Endothelial cell of umbilical vein (primary cell): ENCODE measurements at regions not wholly inside any gene's neighbourhood (a gene's known extent, or its start where the extent isn't known, plus 50 kb on each side); places are given as distances from the start of the nearest gene placed in this dataset.

ENCODE experiments used
- BruUV-seq: library from RNA; stranded (reverse); fragments of 400-500 nt; replicated peaks from 2 replicates; lab custom pipeline; 2021; lab: Mats Ljungman, UMichigan
- CTCF ChIA-PET: fragments of 300-600, 350-600 bp; sonication (Branson Sonifier 250); formaldehyde crosslinking; loops from one replicate; lab custom pipeline; 2021; ENCODE audit warnings: antibody characterized with exemption, inconsistent platforms; lab: Charles Lee
- POLR2A ChIA-PET: fragments of 300-600, 350-600 bp; sonication (Branson Sonifier 250); formaldehyde crosslinking; loops from one replicate; lab custom pipeline; 2021; ENCODE audit warnings: antibody characterized with exemption, inconsistent platforms; lab: Charles Lee
- DNase-seq: peaks from one replicate; pipeline ENCODE4 v3.0.0-alpha.2; 2011; ENCODE audit warnings: low read depth, low spot score
- FAIRE-seq: peaks from 2 replicates; lab custom pipeline; 2011; peaks lifted over from hg19 to GRCh38; lab: Jason Lieb, UNC
- H2AFZ ChIP-seq: 2 replicates; pipeline ENCODE4 v1.6.0; 2012; ENCODE audit warnings: low read depth, low read length, control low read depth, inconsistent platforms
- H3K27ac ChIP-seq: 2 replicates; pipeline ENCODE4 v1.5.1; 2011; ENCODE audit warnings: low read depth, mild to moderate bottlenecking, control low read depth, low read length, moderate library complexity; ENCODE audit not compliant: insufficient read depth
- H3K27me3 ChIP-seq, 2 experiments: 2 replicates each; pipeline versions ENCODE4 v1.6.0 to v1.6.1; 2011; ENCODE audit warnings: low read length in 2 of 2, mixed read lengths in 1 of 2; ENCODE audit not compliant: control insufficient read depth in 2 of 2, insufficient read depth in 2 of 2
- H3K36me3 ChIP-seq, 2 experiments: 2 replicates in 1 of 2; 3 replicates in 1 of 2; pipeline ENCODE4 v1.5.1; 2011; ENCODE audit warnings: low read length in 2 of 2, mild to moderate bottlenecking in 1 of 2, moderate library complexity in 1 of 2; ENCODE audit not compliant: control insufficient read depth in 2 of 2, insufficient read depth in 2 of 2; ENCODE audit errors: extremely low read depth in 1 of 2
- H3K4me1 ChIP-seq: 3 replicates; pipeline ENCODE4 v1.5.1; 2011; ENCODE audit warnings: mild to moderate bottlenecking, low read length; ENCODE audit not compliant: control insufficient read depth, insufficient read depth; ENCODE audit errors: extremely low read depth
- H3K4me2 ChIP-seq: 2 replicates; pipeline ENCODE4 v1.6.1; 2011; ENCODE audit warnings: low read length, control low read depth, mixed read lengths; ENCODE audit not compliant: insufficient read depth
- H3K4me3 ChIP-seq, 3 experiments: fragments of 200-600 bp in 1 of 3; sonication (generic), shearing (Covaris generic) in 1 of 3; replicated peaks in 1 of 3; 2 replicates each; pipeline ENCODE4 v1.5.1; 2011 to 2016; ENCODE audit warnings: control low read depth in 3 of 3, low read length in 3 of 3, mild to moderate bottlenecking in 2 of 3, inconsistent platforms in 1 of 3, low read depth in 1 of 3, moderate library complexity in 1 of 3; ENCODE audit not compliant: insufficient read depth in 1 of 3
- H3K79me2 ChIP-seq: 2 replicates; pipeline ENCODE4 v1.6.0; 2012; ENCODE audit warnings: low read length, inconsistent platforms; ENCODE audit not compliant: control insufficient read depth, insufficient read depth
- H3K9ac ChIP-seq: replicated peaks from 2 replicates; pipeline ENCODE3; 2011; ENCODE audit warnings: low read length, control low read depth; ENCODE audit not compliant: insufficient read depth; ENCODE audit errors: extremely low read depth
- H3K9me1 ChIP-seq: replicated peaks from 3 replicates; pipeline ENCODE4 v1.6.0; 2011; ENCODE audit warnings: mild to moderate bottlenecking, low read length; ENCODE audit not compliant: control insufficient read depth, insufficient read depth; ENCODE audit errors: extremely low read depth
- H3K9me3 ChIP-seq: replicated peaks from 2 replicates; pipeline ENCODE4 v1.5.1; 2012; ENCODE audit warnings: low read length, inconsistent platforms; ENCODE audit not compliant: control insufficient read depth, insufficient read depth
- H4K20me1 ChIP-seq: replicated peaks from 2 replicates; pipeline ENCODE3; 2011; ENCODE audit warnings: mild to moderate bottlenecking, low read length; ENCODE audit not compliant: control insufficient read depth, insufficient read depth; ENCODE audit errors: extremely low read depth
- CTCF ChIP-seq, 2 donors: IDR thresholded peaks; 1 replicate in 1 of 2; 2 replicates in 1 of 2; pipeline ENCODE4 v1.5.1; 2011; ENCODE audit warnings: low read length in 2 of 2, mild to moderate bottlenecking in 2 of 2, moderate library complexity in 2 of 2, control low read depth in 1 of 2, inconsistent platforms in 1 of 2, low read depth in 1 of 2; ENCODE audit not compliant: insufficient read depth in 1 of 2; ENCODE audit errors: extremely low read depth in 1 of 2
- EZH2 ChIP-seq: IDR thresholded peaks from 2 replicates; pipeline ENCODE4 v1.6.1; 2012; ENCODE audit warnings: borderline replicate concordance, low read depth, mild to moderate bottlenecking, moderate library complexity, low read length, inconsistent platforms; ENCODE audit not compliant: severe bottlenecking
- FOS ChIP-seq: IDR thresholded peaks from 2 replicates; pipeline ENCODE4 v1.6.1; 2011; ENCODE audit warnings: mild to moderate bottlenecking, low read length, moderate library complexity, borderline replicate concordance; ENCODE audit not compliant: insufficient read depth
- GATA2 ChIP-seq: IDR thresholded peaks from 2 replicates; pipeline ENCODE4 v1.7.0; 2011; ENCODE audit warnings: low read depth, mild to moderate bottlenecking, moderate library complexity, mixed read lengths, low read length; ENCODE audit not compliant: insufficient read length, insufficient read depth
- JUN ChIP-seq: IDR thresholded peaks from 2 replicates; pipeline ENCODE4 v1.6.1; 2011; ENCODE audit warnings: borderline replicate concordance, low read depth; ENCODE audit not compliant: insufficient read length, insufficient read depth
- MYC ChIP-seq: IDR thresholded peaks from one replicate; pipeline ENCODE4 v1.6.1; 2011; ENCODE audit warnings: mild to moderate bottlenecking, low read depth, low read length
- POLR2A ChIP-seq: IDR thresholded peaks from 2 replicates; pipeline ENCODE4 v1.6.1; 2012; ENCODE audit warnings: low read depth, mild to moderate bottlenecking, control low read depth, low read length
- POLR2AphosphoS5 ChIP-seq: IDR thresholded peaks from 2 replicates; pipeline ENCODE4 v1.6.1; 2012; ENCODE audit warnings: low read depth, mild to moderate bottlenecking, control low read depth, low read length, moderate library complexity; ENCODE audit not compliant: insufficient read depth
- dilution Hi-C: fragments of 300-500 bp; cut with MboI; formaldehyde crosslinking; loops from one replicate; pipeline ENCODE4 v1.15.0; 2019; ENCODE audit warnings: low sequenced_read_pairs; ENCODE audit not compliant: extremely low pct_ligation_motif_present
- intact Hi-C: fragments of 100-400 bp; cut with micrococcal nuclease; formaldehyde crosslinking; loops from one replicate; pipeline ENCODE4 v1.10.0; 2022
- TF ChIP-seq, protein P1 (sequence below): IDR thresholded peaks from 2 replicates; pipeline ENCODE4 v1.6.1; 2011; ENCODE audit not compliant: insufficient read depth, insufficient read length

DNA sequence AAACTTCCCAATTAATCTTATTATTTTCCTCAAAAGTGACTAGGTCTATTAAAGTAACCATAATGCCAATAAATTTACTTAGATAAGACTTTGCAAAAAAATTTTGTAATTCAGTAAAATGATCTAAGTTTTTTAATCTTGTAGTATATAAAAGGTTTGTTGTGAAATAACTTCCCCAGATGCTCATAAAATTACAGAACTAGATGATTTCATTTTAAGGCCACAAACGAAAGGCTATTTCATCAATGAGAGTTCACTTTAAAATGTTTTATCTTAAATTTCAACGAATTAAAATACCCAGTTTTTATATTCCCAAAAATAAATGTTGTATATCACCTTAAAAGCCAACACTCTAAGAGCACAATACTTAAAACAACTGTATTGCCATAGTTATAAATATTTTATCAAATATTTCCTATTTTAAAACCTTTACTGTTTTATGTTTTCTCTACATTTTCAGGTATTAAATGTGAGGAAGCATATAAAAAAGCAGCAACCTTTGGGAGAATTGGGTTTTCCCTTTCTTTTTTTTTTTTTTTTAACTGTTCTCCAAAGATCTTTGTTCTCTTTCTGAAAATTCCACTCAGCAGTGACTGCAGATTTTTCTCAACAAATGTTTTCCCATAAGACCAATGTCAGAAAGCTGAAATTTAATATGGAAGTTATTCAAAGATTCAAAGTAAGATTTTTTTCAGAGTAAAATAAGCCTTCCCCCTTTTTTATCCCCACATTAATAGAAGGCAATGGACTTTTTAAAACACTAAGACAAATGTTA lies 169.9 kb downstream of the CYB561 start:
- CTCF ChIA-PET: interaction anchor here (0.7 to 1.7 kb wide), 10 partner anchors 10 to 194 kb away, joined by 3 to 9 read pairs (median 4); no protein-coding TSS in a partner anchor
- TF ChIP-seq CTCF (IDR thresholded peaks at IDR 0.05; ENCODE audit: extremely low read depth in 1 of 2, insufficient read depth in 1 of 2, low read depth in 1 of 2, low read length in 2 of 2): no peak
- Histone ChIP-seq H3K36me3 (no peaks in the 10 kb centered on the region), H4K20me1 (no peaks in the 10 kb centered on the region), H3K9me1 (no peaks in the 10 kb centered on the region), H3K9ac (no peak overlapping the region), H2AFZ (no peak overlapping the region), H3K27me3 (no peaks in the 10 kb centered on the region), H3K4me3 (no peak overlapping the region), H3K9me3 (no peaks in the 10 kb centered on the region), H3K4me1 (peaks cover 38% of the 10 kb centered on the region), H3K27ac (peak overlapping the region; percentile 28), H3K4me2 (no peak overlapping the region), H3K79me2 (no peaks in the 10 kb centered on the region)
- DNase-seq (no peak), FAIRE-seq (no peak)
- intact Hi-C loops: no loop called here
- no TSS peak for BruUV-seq
- dilution Hi-C loops: no loop called here
- POLR2A ChIA-PET: no interaction called here

- intact Hi-C loops: no loop called here
- no peaks in the 10 kb centered on the region for H3K9me3 ChIP-seq
- no peak overlapping the region for H2AFZ ChIP-seq
- no peak for FAIRE-seq
- ChIA-PET POLR2A (no interaction called here), CTCF (interaction anchor here (0.7 kb wide), 1 partner anchor 70 kb away, joined by 3 read pairs; no protein-coding TSS in a partner anchor)
- BruUV-seq: no TSS peak
- no peaks in the 10 kb centered on the region for H3K9me1 ChIP-seq
- no peak overlapping the region for H3K4me2 ChIP-seq
- peaks cover 38% of the 10 kb centered on the region for H3K4me1 ChIP-seq
- no peaks in the 10 kb centered on the region for H4K20me1 ChIP-seq
- no peak overlapping the region for H3K27ac ChIP-seq
- TF ChIP-seq POLR2AphosphoS5 (no peak), FOS (no peak), POLR2A (no peak), MYC (no peak), JUN (no peak), GATA2 (no peak), EZH2 (no peak), CTCF (IDR thresholded peaks at IDR 0.05; ENCODE audit: extremely low read depth in 1 of 2, insufficient read depth in 1 of 2, low read depth in 1 of 2, low read length in 2 of 2) (no peak)
- TF ChIP-seq, protein P1, sequence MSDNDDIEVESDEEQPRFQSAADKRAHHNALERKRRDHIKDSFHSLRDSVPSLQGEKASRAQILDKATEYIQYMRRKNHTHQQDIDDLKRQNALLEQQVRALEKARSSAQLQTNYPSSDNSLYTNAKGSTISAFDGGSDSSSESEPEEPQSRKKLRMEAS: no peak
- no peak overlapping the region for H3K4me3 ChIP-seq
- H3K9ac ChIP-seq: no peak overlapping the region
- dilution Hi-C loops: no loop called here
- no peaks in the 10 kb centered on the region for H3K79me2 ChIP-seq
- DNase-seq: no peak
- H3K36me3 ChIP-seq: no peaks in the 10 kb centered on the region
- no peaks in the 10 kb centered on the region for H3K27me3 ChIP-seq
Measured at GRCh38 chr17:63276821-63277220, 169.3 kb downstream of the CYB561 start.
